HG03175 (cell line): ENCODE measurements at regions not wholly inside any gene's neighbourhood (a gene's known extent, or its start where the extent isn't known, plus 50 kb on each side); places are given as distances from the start of the nearest gene placed in this dataset.
A peak's percentile ranks its signal among the peaks of the same experiment; 100 is the strongest.

ENCODE experiments used
- ATAC-seq: cut with Tn5 transposase; IDR thresholded peaks from one replicate; pipeline ENCODE4 v1.9.1; 2021; ENCODE audit warnings: mild to moderate bottlenecking, moderate library complexity; ENCODE audit not compliant: unreplicated experiment

- no peak for ATAC-seq
Measured at GRCh38 chr4:185921583-185922555, 109.9 kb upstream of the SORBS2 start.

DNA sequence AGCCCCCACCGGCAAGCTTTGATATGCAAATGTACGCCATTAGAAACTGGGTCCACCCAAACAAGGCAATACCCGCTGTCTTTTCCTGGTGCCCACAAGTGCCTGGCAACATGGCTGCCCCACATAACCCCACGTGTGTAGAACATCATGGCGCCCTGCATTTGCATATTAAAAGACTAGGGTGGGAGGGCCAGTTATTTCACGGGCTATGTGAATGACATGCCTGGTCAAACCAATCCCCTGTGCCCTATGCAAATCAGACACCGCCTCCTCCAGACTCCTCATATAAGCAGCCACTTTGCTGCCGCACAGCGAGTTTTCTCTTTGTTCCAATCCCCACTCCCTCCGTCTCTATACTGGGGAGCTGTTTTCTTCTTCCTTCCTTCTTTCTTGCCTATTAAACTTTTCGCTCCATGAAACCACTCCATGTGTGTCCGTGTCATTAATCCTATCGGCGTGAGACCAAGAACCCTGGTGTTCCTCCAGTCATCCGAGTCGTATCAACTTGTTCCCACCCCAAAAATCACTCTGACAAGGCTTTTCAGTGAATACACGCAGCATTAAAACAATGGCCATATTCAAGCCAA is 112.6 kb upstream of the SORBS2 start:
- ATAC-seq, result no peak

DNA sequence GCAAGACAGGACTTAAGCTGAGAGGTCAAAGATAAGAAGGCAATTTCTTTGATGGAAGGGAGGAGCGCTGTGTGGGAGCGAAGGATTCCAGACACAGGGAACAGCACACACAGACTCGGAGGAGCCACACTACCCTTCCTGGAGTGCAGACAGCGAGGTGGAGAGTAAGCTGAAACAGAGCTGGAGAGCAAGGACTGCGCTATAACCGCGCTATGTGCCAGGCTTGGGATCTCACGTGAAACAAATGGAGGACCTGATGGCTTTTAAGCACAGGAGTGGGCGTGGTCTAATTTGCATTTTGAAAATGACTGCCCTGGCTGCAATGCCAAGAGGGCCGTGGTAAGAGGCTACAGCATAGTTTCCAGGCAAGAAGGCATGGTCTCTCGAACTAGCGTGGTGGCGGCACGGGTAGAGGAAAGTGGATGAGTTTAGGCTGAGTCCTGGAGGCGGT is 113.9 kb upstream of the SORBS2 start:
- ATAC-seq, result no peak

GRCh38 chr4:185931375-185931774 is 119.4 kb upstream of the SORBS2 start:
- ATAC-seq, result no peak

- ATAC-seq, result no peak
Measured at GRCh38 chr4:185931986-185932385, 120.0 kb upstream of the SORBS2 start.

GRCh38 chr4:185932491-185932890 is 120.5 kb upstream of the SORBS2 start:
- ATAC-seq, result no peak

- ATAC-seq, result no peak
Measured at GRCh38 chr4:185933078-185933581, 121.1 kb upstream of the SORBS2 start.

- no peak for ATAC-seq
Measured at GRCh38 chr4:185936650-185937376, 124.8 kb upstream of the SORBS2 start.

- ATAC-seq, result no peak
Measured at GRCh38 chr4:185938654-185939053, 126.7 kb upstream of the SORBS2 start.

DNA sequence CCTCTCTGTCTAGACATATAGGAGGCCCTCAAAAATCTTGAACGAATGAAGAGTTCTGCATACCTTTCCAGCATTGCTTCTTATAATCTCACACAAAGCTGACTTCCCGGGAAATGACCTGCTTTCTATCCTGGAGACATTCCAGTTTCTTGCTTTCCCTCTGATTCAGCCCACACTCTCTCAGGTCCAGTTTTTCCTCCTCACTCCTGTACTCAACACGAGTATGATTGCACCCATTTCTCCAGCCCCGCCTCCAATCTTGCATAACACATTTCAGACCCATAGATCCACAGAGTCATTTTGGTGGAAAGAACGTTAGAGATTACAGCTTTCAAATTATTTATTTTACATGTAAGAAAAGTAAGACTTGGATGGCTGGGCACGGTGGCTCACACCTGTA is 127.5 kb upstream of the TLR3 start:
- ATAC-seq, result no peak

- no peak for ATAC-seq
Measured at GRCh38 chr4:185945252-185945651, 123.7 kb upstream of the TLR3 start.

- peak; percentile 97 for ATAC-seq
Measured at GRCh38 chr4:185945906-185946305, 123.0 kb upstream of the TLR3 start.

- ATAC-seq, result no peak
Measured at GRCh38 chr4:185950891-185951290, 118.1 kb upstream of the TLR3 start.

DNA sequence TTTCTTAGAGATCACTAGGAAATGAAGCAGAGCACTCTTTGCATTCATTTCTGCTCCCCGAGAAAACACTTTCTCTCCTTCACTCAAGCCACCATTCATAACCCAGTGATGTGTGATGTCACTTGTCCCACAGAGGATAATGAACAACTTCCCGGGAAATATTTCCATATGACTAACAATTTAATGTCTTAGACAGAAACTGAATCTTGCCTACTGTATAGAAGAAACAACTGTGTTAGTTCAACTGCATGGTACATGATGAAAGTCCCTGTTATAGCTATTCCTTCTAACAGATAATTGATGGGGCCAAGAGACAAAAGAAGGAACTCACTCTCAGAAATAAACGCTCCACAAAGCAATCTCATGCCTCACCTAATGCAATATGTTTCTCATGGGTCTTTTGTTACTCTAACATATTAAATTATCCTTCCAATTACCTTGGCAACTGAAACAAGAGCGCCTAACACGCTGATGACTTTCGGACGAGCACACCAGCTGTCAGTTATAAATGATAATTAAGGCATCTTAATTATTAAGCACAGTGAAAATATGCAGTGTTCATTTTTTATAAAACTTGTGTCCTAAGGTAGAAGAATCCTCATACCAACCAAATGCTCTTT is 113.7 kb upstream of the TLR3 start:
- no peak for ATAC-seq

DNA sequence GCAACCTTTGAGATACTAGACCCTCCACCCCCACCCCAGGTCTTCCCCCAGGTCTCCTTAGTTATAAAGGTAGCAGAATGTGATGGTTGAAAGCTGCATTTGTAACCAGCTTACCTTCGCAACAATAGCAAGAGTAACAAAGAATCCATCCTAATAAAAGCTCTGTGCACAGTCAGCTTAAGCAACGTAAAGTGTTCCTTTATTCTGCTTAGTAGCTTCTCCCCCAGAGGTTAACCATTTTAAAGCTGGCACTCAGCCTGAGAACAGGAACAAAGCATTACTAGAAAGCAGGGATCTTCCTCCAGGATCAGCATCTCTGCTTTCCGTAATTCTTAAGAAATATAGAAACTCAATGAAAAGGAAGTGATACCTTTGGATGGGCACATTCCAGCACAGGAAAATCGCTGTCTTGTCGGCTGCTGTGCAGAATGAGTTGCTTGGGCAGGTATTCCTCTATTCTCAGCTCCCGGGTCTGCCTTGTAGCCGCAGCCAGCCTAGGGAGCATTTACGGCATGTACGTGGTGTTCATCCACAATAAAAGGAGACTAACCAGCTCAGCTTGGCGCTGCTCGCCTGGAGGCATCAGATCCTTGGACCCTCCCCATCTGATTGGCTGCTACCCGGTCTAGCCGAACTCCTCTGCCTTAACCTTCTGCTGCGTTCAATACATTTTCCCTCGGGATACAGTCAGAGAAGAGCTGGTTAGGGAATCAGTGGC is 113.0 kb upstream of the TLR3 start:
- no peak for ATAC-seq

GRCh38 chr4:185956544-185956940 is 112.4 kb upstream of the TLR3 start:
- no peak for ATAC-seq

DNA sequence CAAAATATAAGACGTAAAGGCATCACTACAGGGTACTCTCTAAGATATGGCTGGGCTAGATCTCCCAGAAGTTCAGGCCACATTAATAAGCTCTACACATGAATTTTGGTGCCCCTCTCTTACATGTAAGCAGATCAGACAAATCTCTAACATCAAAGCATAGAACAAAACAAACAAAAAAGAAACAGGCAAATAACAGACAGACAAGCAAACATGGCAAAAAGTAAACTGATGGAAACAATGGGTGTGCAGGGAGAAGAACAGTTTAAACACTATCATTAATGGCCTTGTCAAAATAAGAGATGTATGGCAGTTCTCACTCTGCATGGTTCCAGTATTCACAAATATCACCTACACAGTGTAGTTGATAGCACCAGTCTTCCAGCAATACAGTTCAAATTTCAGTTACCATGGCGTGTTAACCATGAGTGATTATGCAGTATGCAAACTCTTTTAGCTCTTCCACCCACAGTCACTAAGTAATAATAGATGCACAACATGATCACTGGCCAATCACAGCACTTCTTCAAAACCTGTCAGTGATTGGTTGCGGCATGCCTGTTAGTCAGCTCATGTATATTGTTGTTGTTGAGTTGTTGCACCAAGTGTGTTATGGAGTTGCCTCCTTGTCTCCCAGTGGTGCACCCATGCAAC is 110.7 kb upstream of the TLR3 start:
- ATAC-seq, result no peak

DNA sequence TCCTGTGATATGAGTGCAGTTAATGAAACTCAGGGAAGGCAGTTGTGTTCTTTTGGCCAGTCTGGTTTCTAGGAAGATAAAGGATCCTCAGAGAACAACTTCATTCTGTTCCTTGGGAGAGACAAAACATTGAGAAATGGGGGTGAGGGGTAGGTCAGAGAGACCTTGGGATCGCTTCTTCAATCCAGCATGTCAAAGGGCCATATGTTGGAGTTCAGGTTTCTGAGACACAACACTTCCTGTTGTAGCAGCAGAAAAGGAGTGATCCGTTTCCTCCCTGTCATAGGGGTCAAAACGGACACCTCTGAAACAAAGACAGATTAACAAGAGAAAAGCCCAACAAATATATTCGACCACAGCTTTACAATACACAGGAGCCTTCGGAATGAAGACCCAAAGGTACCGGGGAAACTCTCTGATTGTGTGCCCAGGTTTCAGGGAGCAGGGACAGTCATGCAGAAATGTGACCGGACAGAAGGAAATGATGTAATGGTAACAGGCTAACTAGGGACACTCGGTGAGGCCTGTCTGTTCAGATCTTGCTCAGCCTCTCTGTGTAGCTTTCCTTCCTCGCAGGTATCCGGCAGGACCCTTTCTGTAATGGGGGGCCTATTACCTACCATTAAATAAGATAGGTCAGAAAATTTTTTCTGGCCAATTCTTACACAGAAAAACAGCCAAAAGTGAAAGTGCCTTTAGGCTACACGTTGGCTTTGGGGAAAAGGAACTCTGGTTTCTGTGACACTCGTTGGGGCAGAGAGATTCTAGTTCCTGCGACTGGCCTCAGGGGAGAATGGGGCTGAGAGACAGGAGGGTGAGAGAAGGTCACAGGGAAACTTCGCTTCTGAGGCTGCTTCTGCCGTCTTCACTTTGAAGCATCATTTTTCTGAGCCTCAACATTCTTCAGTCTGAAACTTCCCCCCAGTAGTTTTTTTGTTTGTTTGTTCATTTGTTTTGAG is 103.3 kb upstream of the TLR3 start:
- peak; percentile 89 for ATAC-seq

DNA sequence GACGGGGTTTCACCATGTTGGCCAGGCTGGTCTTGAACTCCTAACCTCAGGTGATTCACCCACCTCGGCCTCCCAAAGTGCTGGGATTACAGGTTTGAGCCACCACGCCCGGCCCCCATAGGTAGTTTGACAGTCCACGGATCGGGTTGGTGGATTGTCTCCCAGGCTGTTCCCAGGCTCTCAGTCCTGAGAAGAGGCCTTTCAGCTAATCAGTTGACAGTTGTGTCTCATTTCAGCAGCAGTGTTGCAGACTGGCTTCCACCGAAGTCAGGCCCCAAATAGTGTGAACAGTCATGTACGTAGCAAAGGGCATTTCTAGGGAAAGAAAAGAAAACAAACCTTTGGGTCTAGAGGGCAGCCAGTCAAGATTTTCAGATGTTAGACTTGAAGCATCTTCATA is 102.4 kb upstream of the TLR3 start:
- ATAC-seq, result no peak
